ENCODE measurements at regions not wholly inside any gene's neighbourhood (a gene's known extent, or its start where the extent isn't known, plus 50 kb on each side); places are given as distances from the start of the nearest gene placed in this dataset.

- DNase-seq = no peak
These were observed 412.4 kb downstream of the CTTN start for GRCh38 chr11:70810681-70811080.

GRCh38 chr11:70811483-70811882 is 413.2 kb downstream of the CTTN start:
- DNase-seq = no peak

- DNase-seq = no peak
These were observed 413.6 kb downstream of the CTTN start for GRCh38 chr11:70811915-70812314.

GRCh38 chr11:70812472-70812871 is 414.1 kb downstream of the CTTN start:
- no peak for DNase-seq

GRCh38 chr11:70813651-70814050 is 415.3 kb downstream of the CTTN start:
- no peak for DNase-seq

GRCh38 chr11:70815485-70815832 is 417.1 kb downstream of the CTTN start:
- DNase-seq = no peak

GRCh38 chr11:70816156-70816678 is 417.9 kb downstream of the CTTN start:
- DNase-seq = no peak

GRCh38 chr11:70818351-70818750 is 420.0 kb downstream of the CTTN start:
- peak; percentile 32 for DNase-seq

GRCh38 chr11:70819022-70819421 is 420.7 kb downstream of the CTTN start:
- DNase-seq = no peak

GRCh38 chr11:70820311-70820710 is 422.0 kb downstream of the CTTN start:
- DNase-seq = no peak

- DNase-seq = no peak
These were observed 422.4 kb downstream of the CTTN start for GRCh38 chr11:70820712-70821111.

- no peak for DNase-seq
These were observed 425.4 kb downstream of the CTTN start for GRCh38 chr11:70823771-70824170.

GRCh38 chr11:70824605-70825245 is 426.4 kb downstream of the CTTN start:
- no peak for DNase-seq

GRCh38 chr11:70825893-70826540 is 426.4 kb downstream of the SHANK2 start:
- DNase-seq = no peak

- peak; percentile 92 for DNase-seq
These were observed 425.6 kb downstream of the SHANK2 start for GRCh38 chr11:70826541-70827335.

GRCh38 chr11:70828593-70829082 is 423.7 kb downstream of the SHANK2 start:
- peak; percentile 14 for DNase-seq

GRCh38 chr11:70829134-70829885 is 423.1 kb downstream of the SHANK2 start:
- DNase-seq = no peak

- no peak for DNase-seq
These were observed 422.5 kb downstream of the SHANK2 start for GRCh38 chr11:70829886-70830272.

- no peak for DNase-seq
These were observed 419.4 kb downstream of the SHANK2 start for GRCh38 chr11:70833011-70833410.

GRCh38 chr11:70833554-70833953 is 418.8 kb downstream of the SHANK2 start:
- DNase-seq = no peak

GRCh38 chr11:70834277-70834940 is 418.0 kb downstream of the SHANK2 start:
- DNase-seq = no peak

- no peak for DNase-seq
These were observed 417.3 kb downstream of the SHANK2 start for GRCh38 chr11:70834984-70835560.
